ENCODE measurements at regions not wholly inside any gene's neighbourhood (a gene's known extent, or its start where the extent isn't known, plus 50 kb on each side); places are given as distances from the start of the nearest gene placed in this dataset.

DNA sequence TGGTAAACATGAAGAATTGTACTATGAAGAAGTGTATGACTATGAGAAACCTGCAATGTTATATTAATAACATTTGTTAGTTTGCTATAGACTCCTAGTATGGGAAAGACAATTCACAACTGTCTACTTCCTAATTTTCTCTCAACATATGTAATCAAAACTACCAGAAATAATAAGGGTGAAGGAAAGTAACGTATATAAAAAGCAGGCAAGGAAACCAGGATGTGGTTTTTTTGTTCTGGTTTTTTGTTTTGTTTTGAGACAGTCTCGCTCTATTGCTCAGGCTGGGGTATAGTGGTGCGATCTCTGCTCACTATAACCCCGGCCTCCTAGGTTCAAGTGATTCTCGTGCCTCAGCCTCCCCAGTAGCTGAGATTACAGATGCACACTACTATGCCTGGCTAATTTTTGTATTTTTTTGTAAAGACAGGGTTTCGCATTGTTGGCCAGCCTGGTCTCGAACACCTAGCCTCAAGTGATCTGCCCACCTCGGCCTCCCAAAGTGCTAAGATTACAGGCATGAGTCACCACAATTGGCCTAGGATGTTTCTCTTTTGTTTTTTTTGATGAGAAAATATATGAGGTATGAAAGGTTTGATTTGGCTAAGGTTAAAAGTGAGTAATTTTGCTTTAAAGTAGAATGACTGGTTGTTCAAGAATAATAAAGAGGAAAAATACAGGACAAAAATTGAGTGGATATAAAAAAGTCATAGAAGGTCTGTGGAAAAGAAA lies 83.1 kb downstream of the PTCHD4 start:
- no peak overlapping the region for H3K4me3 ChIP-seq (replicated peaks in 1 of 3; ENCODE audit: insufficient read depth in 1 of 3, low read depth in 2 of 3, low read length in 3 of 3)
- no peaks in the 10 kb centered on the region for H4K20me1 ChIP-seq (ENCODE audit: insufficient read depth, low read length)
- TF ChIP-seq ZEB1 (IDR thresholded peaks at IDR 0.05; ENCODE audit: insufficient replicate concordance, low read depth): no peak
- TF ChIP-seq ZBTB8A (CRISPR knock-in tag; IDR thresholded peaks at IDR 0.05; ENCODE audit: borderline replicate concordance, low read depth): no peak
- no peak overlapping the region for H3K27ac ChIP-seq (ENCODE audit: extremely low read length, insufficient read depth, low read length)
- H2AFZ ChIP-seq (ENCODE audit: low read length): no peak overlapping the region
- in situ Hi-C loops (cut with HindIII; ENCODE audit: extremely low pct_ligation_motif_present, low pct_unique_long_range_greater_than_20kb) (no loop called here), intact Hi-C loops (cut with micrococcal nuclease; ENCODE audit: unreplicated experiment) (no loop called here)
- ATAC-seq (no peak), DNase-seq (ENCODE audit: low spot score) (no peak), FAIRE-seq (no peak)
- H3K36me3 ChIP-seq (replicated peaks in 1 of 2; ENCODE audit: control insufficient read depth in 1 of 2, insufficient read depth in 2 of 2, low read length in 2 of 2): peaks cover 2 to 5% of the 10 kb centered on the region in 2 experiments; a peak in 4 of 5 replicates
- no peaks in the 10 kb centered on the region for H3K4me1 ChIP-seq (ENCODE audit: insufficient read depth, low read length)
- ChIA-PET POLR2A (no interaction called here), CTCF (ENCODE audit: low intra/inter-chr PET ratio, low total read pairs) (no interaction called here)
- WGBS (ENCODE audit: low lambda C conversion rate): 86% methylated on average over 8 of the region's 8 CpGs
- no peak overlapping the region for H3K9ac ChIP-seq (ENCODE audit: insufficient read depth, low read depth, low read length)
- no peaks in the 10 kb centered on the region for H3K27me3 ChIP-seq (ENCODE audit: control insufficient read depth in 1 of 2, insufficient read depth in 2 of 2, low read length in 2 of 2)
- H3K9me3 ChIP-seq (ENCODE audit: low read length): no peaks in the 10 kb centered on the region
- no peak overlapping the region for H3K4me2 ChIP-seq (ENCODE audit: low read depth, low read length)
- BruUV-seq (replicated peaks): no TSS peak
- H3K79me2 ChIP-seq (ENCODE audit: insufficient read depth, low read length): no peaks in the 10 kb centered on the region

DNA sequence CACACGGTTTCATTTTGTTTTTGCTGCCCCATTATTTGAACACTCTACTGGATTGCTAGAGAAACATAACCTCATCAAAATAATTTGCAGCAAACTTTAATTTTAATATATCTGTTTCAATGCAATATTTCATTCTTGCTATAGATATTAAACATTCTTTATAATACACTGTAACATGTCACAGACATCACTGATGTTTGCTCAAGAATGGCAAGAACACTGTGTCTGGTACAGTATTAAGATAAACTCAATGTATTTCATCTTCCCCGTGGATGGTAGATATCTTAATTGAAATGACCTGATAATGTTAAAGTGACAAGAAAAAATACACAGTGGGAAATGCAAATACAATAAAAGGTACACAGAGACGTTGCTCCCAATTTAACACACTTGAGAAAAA lies 86.0 kb downstream of the PTCHD4 start:
- Histone ChIP-seq H3K36me3 (replicated peaks in 1 of 2; ENCODE audit: control insufficient read depth in 1 of 2, insufficient read depth in 2 of 2, low read length in 2 of 2) (peaks cover 2 to 5% of the 10 kb centered on the region in 2 experiments; a peak in 3 of 5 replicates), H4K20me1 (ENCODE audit: insufficient read depth, low read length) (no peaks in the 10 kb centered on the region), H2AFZ (ENCODE audit: low read length) (no peak overlapping the region), H3K79me2 (ENCODE audit: insufficient read depth, low read length) (no peaks in the 10 kb centered on the region), H3K4me1 (ENCODE audit: insufficient read depth, low read length) (no peaks in the 10 kb centered on the region), H3K4me2 (ENCODE audit: low read depth, low read length) (no peak overlapping the region), H3K27me3 (ENCODE audit: control insufficient read depth in 1 of 2, insufficient read depth in 2 of 2, low read length in 2 of 2) (no peaks in the 10 kb centered on the region), H3K9ac (ENCODE audit: insufficient read depth, low read depth, low read length) (no peak overlapping the region), H3K9me3 (ENCODE audit: low read length) (no peaks in the 10 kb centered on the region), H3K4me3 (replicated peaks in 1 of 3; ENCODE audit: insufficient read depth in 1 of 3, low read depth in 2 of 3, low read length in 3 of 3) (no peak overlapping the region), H3K27ac (ENCODE audit: extremely low read length, insufficient read depth, low read length) (no peak overlapping the region)
- FAIRE-seq (no peak), DNase-seq (ENCODE audit: low spot score) (no peak), ATAC-seq (no peak)
- POLR2A ChIA-PET: no interaction called here
- CTCF ChIA-PET (ENCODE audit: low intra/inter-chr PET ratio, low total read pairs): no interaction called here
- BruUV-seq (replicated peaks): no TSS peak
- intact Hi-C loops (cut with micrococcal nuclease; ENCODE audit: unreplicated experiment): no loop called here
- 91% methylated on average over 3 of the region's 3 CpGs for WGBS (ENCODE audit: low lambda C conversion rate)
- in situ Hi-C loops (cut with HindIII; ENCODE audit: extremely low pct_ligation_motif_present, low pct_unique_long_range_greater_than_20kb): no loop called here
- TF ChIP-seq ZSCAN9 (CRISPR knock-in tag; IDR thresholded peaks at IDR 0.05; ENCODE audit: borderline replicate concordance) (no peak), ZMYM4 (CRISPR knock-in tag; IDR thresholded peaks at IDR 0.05) (no peak), ZFP90 (CRISPR knock-in tag; IDR thresholded peaks at IDR 0.05; ENCODE audit: borderline replicate concordance) (no peak)
- TF ChIP-seq, protein P1, sequence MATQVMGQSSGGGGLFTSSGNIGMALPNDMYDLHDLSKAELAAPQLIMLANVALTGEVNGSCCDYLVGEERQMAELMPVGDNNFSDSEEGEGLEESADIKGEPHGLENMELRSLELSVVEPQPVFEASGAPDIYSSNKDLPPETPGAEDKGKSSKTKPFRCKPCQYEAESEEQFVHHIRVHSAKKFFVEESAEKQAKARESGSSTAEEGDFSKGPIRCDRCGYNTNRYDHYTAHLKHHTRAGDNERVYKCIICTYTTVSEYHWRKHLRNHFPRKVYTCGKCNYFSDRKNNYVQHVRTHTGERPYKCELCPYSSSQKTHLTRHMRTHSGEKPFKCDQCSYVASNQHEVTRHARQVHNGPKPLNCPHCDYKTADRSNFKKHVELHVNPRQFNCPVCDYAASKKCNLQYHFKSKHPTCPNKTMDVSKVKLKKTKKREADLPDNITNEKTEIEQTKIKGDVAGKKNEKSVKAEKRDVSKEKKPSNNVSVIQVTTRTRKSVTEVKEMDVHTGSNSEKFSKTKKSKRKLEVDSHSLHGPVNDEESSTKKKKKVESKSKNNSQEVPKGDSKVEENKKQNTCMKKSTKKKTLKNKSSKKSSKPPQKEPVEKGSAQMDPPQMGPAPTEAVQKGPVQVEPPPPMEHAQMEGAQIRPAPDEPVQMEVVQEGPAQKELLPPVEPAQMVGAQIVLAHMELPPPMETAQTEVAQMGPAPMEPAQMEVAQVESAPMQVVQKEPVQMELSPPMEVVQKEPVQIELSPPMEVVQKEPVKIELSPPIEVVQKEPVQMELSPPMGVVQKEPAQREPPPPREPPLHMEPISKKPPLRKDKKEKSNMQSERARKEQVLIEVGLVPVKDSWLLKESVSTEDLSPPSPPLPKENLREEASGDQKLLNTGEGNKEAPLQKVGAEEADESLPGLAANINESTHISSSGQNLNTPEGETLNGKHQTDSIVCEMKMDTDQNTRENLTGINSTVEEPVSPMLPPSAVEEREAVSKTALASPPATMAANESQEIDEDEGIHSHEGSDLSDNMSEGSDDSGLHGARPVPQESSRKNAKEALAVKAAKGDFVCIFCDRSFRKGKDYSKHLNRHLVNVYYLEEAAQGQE (IDR thresholded peaks at IDR 0.05; ENCODE audit: borderline replicate concordance in 1 of 2, low read depth in 1 of 2, low read length in 2 of 2): no peak
- TF ChIP-seq, protein P2, sequence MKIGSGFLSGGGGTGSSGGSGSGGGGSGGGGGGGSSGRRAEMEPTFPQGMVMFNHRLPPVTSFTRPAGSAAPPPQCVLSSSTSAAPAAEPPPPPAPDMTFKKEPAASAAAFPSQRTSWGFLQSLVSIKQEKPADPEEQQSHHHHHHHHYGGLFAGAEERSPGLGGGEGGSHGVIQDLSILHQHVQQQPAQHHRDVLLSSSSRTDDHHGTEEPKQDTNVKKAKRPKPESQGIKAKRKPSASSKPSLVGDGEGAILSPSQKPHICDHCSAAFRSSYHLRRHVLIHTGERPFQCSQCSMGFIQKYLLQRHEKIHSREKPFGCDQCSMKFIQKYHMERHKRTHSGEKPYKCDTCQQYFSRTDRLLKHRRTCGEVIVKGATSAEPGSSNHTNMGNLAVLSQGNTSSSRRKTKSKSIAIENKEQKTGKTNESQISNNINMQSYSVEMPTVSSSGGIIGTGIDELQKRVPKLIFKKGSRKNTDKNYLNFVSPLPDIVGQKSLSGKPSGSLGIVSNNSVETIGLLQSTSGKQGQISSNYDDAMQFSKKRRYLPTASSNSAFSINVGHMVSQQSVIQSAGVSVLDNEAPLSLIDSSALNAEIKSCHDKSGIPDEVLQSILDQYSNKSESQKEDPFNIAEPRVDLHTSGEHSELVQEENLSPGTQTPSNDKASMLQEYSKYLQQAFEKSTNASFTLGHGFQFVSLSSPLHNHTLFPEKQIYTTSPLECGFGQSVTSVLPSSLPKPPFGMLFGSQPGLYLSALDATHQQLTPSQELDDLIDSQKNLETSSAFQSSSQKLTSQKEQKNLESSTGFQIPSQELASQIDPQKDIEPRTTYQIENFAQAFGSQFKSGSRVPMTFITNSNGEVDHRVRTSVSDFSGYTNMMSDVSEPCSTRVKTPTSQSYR (CRISPR knock-in tag; IDR thresholded peaks at IDR 0.05; ENCODE audit: borderline replicate concordance): no peak
